Stimulated activated naive CD8-positive, alpha-beta T cell treated with anti-CD3 and anti-CD28 coated beads, Interleukin-15, Interleukin-2, amounts not matched to agents 100 ng/mL and 50 ng/mL, for 24 hours (primary cell): ENCODE measurements at regions not wholly inside any gene's neighbourhood (a gene's known extent, or its start where the extent isn't known, plus 50 kb on each side); places are given as distances from the start of the nearest gene placed in this dataset.
A peak's percentile ranks its signal among the peaks of the same experiment; 100 is the strongest.
"Not testable (repeated sequence)": the region's sequence is repeated elsewhere in the genome, so short reads cannot be mapped to it uniquely, and the experiment has no call there.

ENCODE experiments used
- H3K27ac Mint-ChIP-seq: one replicate; pipeline ENCODE4 v1.8.0; 2021; ENCODE audit warnings: mild to moderate bottlenecking, mixed read lengths
- H3K27me3 Mint-ChIP-seq: one replicate; pipeline ENCODE4 v1.8.0; 2021; ENCODE audit warnings: mixed read lengths
- H3K36me3 Mint-ChIP-seq: one replicate; pipeline ENCODE4 v1.8.0; 2021; ENCODE audit warnings: low read depth, mixed read lengths
- H3K4me1 Mint-ChIP-seq: one replicate; pipeline ENCODE4 v1.8.0; 2021; ENCODE audit warnings: low read depth, mixed read lengths
- H3K4me3 Mint-ChIP-seq: one replicate; pipeline ENCODE4 v1.8.0; 2021; ENCODE audit warnings: mild to moderate bottlenecking, mixed read lengths
- H3K9me3 Mint-ChIP-seq: one replicate; pipeline ENCODE4 v1.8.0; 2021; ENCODE audit warnings: mixed read lengths

DNA sequence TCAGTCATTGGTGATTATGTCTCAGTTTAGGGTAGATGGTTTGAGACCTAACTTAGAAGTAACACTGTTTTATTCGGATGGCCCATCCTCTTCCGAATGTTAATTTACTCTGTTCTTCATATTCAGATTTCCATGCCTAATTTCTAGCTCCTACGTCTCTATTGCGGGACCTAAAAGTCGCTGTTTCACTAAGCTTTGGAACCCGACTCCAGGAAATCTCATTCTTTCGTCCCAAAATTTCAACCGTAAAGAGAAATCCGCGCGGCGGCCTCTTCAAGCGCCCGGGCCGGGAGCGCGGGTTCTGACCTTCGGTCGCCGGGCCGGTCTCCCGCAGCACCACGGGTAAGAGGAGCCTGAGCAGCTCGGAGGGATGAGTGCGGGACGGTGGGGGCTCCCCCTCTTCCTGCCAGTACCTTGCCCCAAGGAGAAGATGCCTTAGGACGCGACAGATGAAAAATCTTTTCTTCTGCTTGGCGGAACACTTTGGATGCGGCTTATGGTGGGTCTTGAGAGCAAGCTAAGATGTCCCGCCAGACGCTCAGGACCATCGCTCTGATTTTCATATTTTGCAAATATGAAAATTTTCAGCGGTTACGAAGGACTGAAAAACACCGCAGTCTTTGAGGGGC is 128.7 kb downstream of the PPIAL4G start:
- Mint-ChIP-seq H3K27ac (no peak overlapping the region), H3K9me3 (no peaks in the 10 kb centered on the region), H3K27me3 (peaks cover 36% of the 10 kb centered on the region), H3K4me1 (peaks cover 6% of the 10 kb centered on the region), H3K36me3 (no peaks in the 10 kb centered on the region), H3K4me3 (no peak overlapping the region)

DNA sequence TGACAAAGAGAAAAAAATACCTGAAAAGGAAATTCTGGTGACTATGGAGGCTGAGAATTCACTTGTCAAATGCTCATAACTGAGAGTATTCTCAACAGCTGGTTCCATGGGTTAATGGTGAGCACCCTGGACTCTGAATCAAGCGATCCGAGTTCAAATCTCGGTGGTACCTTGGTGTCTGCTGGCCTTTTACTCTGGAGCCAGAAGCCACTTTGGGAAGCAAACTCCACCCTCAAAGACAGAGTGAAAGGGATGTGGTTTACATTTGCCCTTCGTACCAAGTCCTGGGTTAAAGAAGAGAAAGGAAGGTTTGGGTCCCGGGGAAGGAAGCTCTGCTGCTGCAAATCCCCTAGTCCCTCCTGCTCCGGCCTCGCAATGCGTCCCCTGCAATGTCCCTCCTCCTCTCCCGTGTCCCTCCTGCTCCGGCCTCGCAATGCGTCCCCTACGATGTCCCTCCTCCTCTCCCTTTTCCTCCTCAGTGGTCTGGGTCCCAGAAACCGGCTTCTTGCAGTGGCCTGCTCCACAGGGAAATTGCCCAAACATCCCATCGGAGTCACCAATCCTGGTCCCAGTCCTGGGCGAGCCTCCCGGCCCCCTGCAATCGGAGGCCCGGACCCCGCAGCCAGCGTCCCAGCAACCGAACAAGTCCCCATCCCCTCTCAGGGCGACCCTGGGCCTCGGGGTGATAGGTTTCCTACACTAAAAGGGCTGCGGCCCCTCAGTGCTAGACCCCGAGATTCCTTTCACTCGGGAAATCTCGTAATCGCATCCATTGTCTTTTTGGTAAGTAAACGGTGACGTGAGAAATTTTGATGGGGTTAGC is 129.4 kb downstream of the PPIAL4G start:
- peak overlapping the region; percentile 54 for H3K27ac Mint-ChIP-seq
- H3K4me3 Mint-ChIP-seq: peak overlapping the region; percentile 40
- H3K9me3 Mint-ChIP-seq: no peaks in the 10 kb centered on the region
- peaks cover 43% of the 10 kb centered on the region for H3K27me3 Mint-ChIP-seq
- H3K4me1 Mint-ChIP-seq: peaks cover 6% of the 10 kb centered on the region
- no peaks in the 10 kb centered on the region for H3K36me3 Mint-ChIP-seq

DNA sequence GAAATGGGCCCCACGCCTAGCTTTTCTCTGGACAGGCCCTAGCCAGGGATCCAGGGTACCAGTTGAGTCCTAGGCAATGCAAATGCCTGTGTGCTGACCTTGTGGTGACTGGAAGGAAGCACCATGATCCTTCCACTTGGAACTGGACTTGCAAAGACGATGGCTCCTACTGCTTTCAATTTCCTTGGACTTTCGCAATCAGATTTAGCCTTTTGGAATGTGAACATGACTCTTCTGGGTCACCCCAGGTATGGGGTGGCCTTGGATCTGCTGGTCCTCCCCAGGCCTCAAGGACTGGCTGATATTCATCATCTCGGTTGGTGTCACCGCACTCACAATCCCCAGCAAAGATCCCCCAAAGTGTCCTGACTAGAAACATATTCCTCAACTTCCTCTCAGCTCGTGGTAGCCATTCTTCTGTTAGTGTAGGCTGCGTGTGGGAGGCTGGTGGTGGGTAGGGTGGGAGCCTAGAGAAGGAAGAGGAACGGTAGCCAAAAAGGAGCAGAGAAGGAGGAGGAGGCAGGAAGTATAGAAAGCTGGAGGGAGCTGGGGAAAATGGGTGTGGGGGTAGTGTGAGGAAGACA is 130.5 kb downstream of the PPIAL4G start:
- Mint-ChIP-seq H3K27me3 (peaks cover 46% of the 10 kb centered on the region), H3K9me3 (no peaks in the 10 kb centered on the region), H3K4me3 (no peak overlapping the region), H3K36me3 (no peaks in the 10 kb centered on the region), H3K27ac (no peak overlapping the region), H3K4me1 (peaks cover 6% of the 10 kb centered on the region)

DNA sequence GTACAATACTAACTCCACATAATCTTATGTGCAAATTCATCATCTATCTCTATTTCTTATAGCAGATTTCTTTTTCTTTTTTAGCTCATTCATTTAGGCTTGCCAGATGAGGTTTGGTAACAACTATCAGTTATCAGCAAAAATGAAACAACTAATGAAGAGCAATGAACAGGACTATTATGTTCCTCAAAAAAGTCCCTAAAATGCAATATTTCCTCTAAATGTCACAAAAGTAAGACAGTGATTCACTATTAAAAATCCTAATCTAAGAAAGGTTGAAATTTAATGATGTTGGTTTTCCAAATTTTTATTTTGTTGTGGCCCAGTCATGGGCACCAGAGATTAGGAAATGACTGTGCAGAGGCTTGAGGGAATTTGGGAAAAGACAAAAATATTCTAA is 135.3 kb downstream of the PPIAL4G start:
- Mint-ChIP-seq H3K4me3 (no peak overlapping the region), H3K27me3 (peaks cover 43% of the 10 kb centered on the region), H3K9me3 (no peaks in the 10 kb centered on the region), H3K4me1 (no peaks in the 10 kb centered on the region), H3K36me3 (no peaks in the 10 kb centered on the region), H3K27ac (no peak overlapping the region)

DNA sequence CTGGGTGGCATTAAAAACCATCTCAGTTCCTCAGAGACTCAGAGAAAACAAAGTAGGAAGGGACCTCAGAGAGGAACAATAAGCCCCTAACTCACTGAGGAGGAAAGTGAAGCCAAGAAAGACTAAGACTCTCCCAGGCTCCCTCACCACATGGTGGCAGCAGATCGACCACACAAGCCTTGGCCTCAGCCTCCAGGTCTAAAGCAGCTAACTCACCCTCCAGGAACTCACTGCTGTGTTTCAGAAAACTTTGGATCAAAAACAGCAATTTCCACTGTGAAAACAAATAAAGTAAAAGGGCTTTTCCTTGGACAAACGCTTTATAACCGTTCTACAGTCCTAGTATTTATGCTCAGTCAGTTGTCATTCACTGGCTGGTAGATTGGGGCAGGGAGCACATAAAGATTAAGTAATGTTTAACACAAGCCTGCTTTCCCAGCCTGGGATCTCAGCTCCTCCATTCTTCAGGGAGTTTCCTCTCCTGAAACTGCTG is 137.4 kb downstream of the PPIAL4G start:
- not testable (repeated sequence) for H3K27ac Mint-ChIP-seq, H3K4me3 Mint-ChIP-seq, H3K36me3 Mint-ChIP-seq, H3K9me3 Mint-ChIP-seq, H3K4me1 Mint-ChIP-seq
- peaks cover 28% of the 10 kb centered on the region for H3K27me3 Mint-ChIP-seq

DNA sequence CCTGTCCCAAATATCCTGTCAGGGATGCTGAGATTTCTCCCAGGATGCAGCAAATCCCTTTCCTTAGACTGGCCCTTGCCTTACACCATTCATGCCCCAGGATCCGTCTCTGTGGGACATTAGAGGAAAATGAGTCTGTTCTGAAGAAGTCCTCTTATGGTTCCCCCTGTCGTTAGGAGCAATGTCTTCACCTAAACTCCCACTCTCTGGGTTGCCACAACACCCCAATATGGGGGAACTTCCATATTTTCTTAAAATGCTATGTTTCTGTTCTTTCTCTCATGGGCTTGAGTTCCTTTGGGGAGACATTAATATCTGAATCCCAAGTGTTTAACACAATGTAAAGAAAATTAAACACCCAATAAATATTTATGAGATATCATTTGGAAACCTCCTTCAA is 138.5 kb downstream of the PPIAL4G start:
- not testable (repeated sequence) for H3K4me3 Mint-ChIP-seq, H3K36me3 Mint-ChIP-seq, H3K27ac Mint-ChIP-seq, H3K4me1 Mint-ChIP-seq, H3K9me3 Mint-ChIP-seq
- H3K27me3 Mint-ChIP-seq: peaks cover 20% of the 10 kb centered on the region

DNA sequence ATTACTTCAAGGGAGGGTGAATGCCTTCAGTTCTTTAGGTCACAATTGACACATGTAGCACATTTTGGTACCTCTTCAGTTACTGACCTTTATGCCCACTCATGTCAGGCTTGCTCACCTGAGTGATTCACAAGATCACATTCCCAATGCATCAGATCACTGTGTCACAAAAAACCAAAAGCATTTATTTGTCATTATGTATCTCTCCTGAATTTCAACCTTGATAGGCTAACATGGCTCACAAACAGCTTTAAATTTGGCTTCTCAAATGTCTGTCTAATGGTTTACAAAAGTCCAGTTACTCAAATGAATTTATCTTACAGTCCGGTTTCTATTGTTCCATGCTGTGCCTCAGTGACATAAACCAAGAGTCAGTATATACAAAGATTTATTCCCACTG is 141.4 kb downstream of the PPIAL4G start:
- not testable (repeated sequence) for H3K36me3 Mint-ChIP-seq, H3K4me3 Mint-ChIP-seq, H3K4me1 Mint-ChIP-seq, H3K27me3 Mint-ChIP-seq, H3K9me3 Mint-ChIP-seq, H3K27ac Mint-ChIP-seq

DNA sequence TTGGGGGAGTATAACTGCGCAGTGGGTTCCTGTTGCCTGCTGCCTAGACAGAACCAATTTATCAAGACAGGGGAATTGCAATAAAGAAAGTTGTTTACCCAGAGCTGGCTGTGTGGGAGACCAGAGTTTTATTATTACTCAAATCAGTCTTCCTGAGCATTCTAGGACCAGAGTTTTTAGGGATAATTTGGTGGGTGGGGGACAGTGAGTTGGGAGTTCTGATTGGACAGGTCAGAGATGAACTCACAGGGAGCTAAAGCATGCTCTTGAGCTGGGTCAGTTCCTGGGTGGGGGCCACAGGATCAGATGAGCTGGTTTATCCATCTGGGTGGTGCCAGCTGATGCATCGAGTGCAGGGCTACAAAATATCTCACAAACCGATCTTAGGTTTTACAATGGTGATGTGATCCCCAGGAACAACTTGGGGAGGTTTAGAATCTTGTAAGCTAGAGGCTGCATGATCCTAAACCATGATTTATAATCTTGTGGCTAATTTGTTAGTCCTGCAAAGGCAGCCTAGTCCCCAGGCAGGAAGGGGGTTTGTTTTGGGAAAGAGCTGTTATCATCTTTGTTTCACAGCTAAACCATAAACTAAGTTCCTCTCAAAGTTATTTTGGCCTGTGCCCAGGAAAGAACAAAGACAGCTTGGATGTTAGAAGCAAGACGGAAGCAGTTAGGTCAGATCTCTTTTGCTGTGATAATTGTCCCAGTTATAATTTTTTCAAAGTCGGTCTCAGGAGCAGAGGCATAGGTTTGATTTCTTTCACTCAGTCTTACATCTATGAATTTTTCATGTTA is 146.8 kb downstream of the PPIAL4G start:
- H3K27ac Mint-ChIP-seq, H3K9me3 Mint-ChIP-seq, H3K36me3 Mint-ChIP-seq, H3K27me3 Mint-ChIP-seq: not testable (repeated sequence)
- Mint-ChIP-seq H3K4me1 (peaks cover 31% of the 10 kb centered on the region), H3K4me3 (peak overlapping the region; percentile 86)

DNA sequence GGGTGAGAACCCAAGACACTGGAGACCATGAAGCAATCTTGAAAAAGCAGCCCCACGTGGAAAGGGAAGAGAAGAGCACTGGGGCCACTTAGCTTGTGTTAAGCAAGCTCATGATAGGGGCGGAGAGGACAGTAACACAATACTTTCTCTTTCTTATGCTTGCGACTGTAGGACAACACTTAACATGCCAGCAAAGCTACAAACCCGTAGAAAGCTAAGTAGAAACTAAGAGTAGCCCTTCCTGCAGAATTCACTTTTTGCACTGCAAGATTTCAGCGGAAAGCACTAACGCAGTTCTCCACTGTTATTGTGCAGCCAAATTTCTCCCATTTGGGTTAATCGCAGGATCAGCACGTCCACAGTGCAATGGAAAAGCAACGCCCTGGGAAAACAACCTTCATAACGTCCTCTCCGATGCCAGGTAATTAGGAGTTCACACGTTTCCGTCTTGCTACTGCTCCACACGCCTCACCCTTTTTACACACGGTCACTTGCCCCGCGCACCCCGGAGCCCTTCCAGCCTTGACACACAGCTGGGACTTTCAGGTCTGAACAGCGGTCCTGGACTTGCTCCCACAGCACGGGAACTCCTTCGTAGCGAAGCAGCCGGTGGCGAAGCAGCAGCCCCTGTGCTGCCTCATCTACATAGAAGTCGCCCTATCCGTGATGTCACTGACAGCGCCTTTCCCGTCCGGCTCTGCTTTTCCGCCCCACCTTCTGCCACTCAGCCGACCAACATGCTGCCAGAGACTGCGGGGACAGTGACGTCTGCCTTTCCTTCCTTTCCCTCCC is 148.6 kb downstream of the PPIAL4G start:
- H3K4me3 Mint-ChIP-seq: peak overlapping the region; percentile 86
- no peaks in the 10 kb centered on the region for H3K9me3 Mint-ChIP-seq
- H3K4me1 Mint-ChIP-seq: peaks cover 31% of the 10 kb centered on the region
- peak overlapping the region; percentile 100 for H3K27ac Mint-ChIP-seq
- no peaks in the 10 kb centered on the region for H3K36me3 Mint-ChIP-seq
- peaks cover 6% of the 10 kb centered on the region for H3K27me3 Mint-ChIP-seq

DNA sequence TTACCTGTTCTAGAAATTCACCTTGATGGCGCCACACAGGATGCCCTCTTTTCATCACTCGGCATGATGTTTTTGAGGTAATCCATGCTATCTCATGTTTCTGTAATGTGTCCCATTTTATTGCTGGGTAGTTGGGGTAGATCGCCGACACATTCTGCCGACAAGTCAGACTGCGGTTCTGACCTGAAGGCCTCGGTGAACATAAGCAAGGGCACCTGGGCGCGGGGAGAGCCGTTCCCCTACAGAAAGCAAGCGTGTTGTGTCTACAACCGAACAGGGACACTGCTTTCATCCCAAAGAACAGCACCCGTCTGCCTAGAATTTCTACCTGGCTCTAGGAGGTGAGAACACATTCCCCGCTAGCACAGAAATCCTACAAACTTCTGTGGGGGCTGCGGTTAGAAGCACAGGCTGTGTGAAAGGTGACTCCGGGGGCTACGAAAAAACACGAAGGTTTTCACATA is 149.2 kb downstream of the PPIAL4G start:
- no peaks in the 10 kb centered on the region for H3K9me3 Mint-ChIP-seq
- peaks cover 31% of the 10 kb centered on the region for H3K4me1 Mint-ChIP-seq
- peak overlapping the region; percentile 100 for H3K27ac Mint-ChIP-seq
- H3K4me3 Mint-ChIP-seq: peak overlapping the region; percentile 86
- H3K27me3 Mint-ChIP-seq: peaks cover 10% of the 10 kb centered on the region
- no peaks in the 10 kb centered on the region for H3K36me3 Mint-ChIP-seq

DNA sequence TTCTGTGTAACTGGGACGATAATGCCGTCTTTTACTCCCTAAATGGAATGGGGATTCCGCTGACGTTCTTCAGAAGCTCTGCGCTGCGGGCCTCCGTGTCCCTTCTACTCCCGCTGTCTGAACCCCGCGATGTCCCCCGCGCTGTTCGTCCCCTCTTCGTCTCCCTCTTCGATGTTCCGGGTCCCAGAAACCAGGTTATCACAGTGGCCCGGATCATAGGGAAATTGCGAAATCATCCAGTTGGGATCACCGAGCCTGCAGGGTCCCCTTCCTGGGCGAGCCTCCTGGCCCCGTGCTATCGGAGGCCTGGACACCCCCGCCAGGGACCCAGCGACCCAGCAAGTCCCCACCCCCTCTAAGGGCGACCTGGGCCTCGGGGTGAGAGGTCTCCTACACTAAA is 154.2 kb downstream of the PPIAL4G start:
- Mint-ChIP-seq H3K27ac (no peak overlapping the region), H3K36me3 (no peaks in the 10 kb centered on the region), H3K4me1 (peaks cover 6% of the 10 kb centered on the region), H3K27me3 (peaks cover 11% of the 10 kb centered on the region), H3K9me3 (no peaks in the 10 kb centered on the region), H3K4me3 (no peak overlapping the region)

DNA sequence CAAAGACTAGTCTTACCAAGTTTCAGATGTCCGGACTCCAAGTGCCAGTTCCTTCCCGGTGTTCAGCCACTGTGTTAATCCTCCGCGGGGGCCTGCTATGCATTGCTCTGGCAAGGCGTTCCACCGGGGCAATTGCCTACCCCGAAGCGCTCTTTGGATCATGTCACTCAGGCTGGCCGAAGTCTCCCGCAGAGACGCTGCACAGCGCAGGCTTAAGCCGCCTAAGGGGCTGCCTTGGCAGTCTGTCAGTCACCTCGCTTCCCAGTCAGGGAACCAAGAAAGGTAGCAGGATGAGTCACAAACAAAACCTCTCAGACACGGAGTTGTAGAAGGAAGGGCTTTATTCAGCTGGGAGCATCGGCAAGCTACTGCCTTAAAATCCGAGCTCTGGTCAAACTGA is 158.1 kb downstream of the PPIAL4G start:
- H3K36me3 Mint-ChIP-seq, H3K9me3 Mint-ChIP-seq, H3K4me1 Mint-ChIP-seq, H3K27ac Mint-ChIP-seq, H3K4me3 Mint-ChIP-seq: not testable (repeated sequence)
- peaks cover 21% of the 10 kb centered on the region for H3K27me3 Mint-ChIP-seq

DNA sequence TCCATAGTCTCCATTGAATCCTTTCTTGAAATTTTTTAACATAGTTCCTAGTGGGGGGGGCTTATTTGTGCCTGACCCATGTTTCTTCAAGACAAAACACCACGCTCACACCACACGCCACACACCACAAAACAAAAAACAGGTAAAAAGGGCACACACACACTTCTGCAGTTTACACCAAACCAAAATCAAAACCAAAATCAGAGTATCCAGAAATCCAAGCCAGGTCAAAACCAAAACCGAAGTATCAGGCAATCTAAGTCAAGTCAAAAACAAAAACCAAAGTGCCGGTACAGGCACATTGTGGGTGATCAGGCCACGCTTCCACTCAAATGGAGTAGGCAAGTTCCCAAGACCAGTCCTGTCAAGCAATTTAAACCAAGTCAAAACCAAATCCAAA is 158.6 kb downstream of the PPIAL4G start:
- H3K4me1 Mint-ChIP-seq: peaks cover 12% of the 10 kb centered on the region
- not testable (repeated sequence) for H3K4me3 Mint-ChIP-seq, H3K36me3 Mint-ChIP-seq, H3K9me3 Mint-ChIP-seq, H3K27ac Mint-ChIP-seq
- H3K27me3 Mint-ChIP-seq: peaks cover 18% of the 10 kb centered on the region

DNA sequence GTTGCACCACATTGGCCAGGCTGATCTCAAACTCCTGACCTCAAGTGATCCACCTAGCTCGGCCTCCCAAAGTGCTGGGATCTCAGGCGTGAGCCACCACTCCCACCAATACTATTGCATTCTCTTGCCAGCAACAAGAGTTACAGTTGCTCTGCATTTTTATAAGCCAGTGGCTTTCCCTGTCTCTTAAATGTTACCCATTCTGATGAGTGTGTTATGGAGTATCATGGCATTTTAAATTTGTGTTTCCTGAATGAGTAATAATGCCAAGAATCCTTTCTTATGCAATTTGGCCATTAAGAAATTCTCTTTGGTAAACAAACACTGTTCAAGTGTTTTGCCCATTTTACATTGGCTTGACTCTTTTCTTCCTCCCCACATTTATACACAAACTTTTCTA is 163.0 kb downstream of the PPIAL4G start:
- Mint-ChIP-seq H3K4me1 (peaks cover 39% of the 10 kb centered on the region), H3K27me3 (peaks cover 32% of the 10 kb centered on the region), H3K27ac (peak overlapping the region; percentile 27)
- H3K4me3 Mint-ChIP-seq, H3K36me3 Mint-ChIP-seq, H3K9me3 Mint-ChIP-seq: not testable (repeated sequence)
